Kidney (tissue), 13 donors: ENCODE measurements at regions not wholly inside any gene's neighbourhood (a gene's known extent, or its start where the extent isn't known, plus 50 kb on each side); places are given as distances from the start of the nearest gene placed in this dataset.

Experiments used
- DNase-seq, 5 donors: peaks; one replicate each; pipeline ENCODE4 v3.0.0-alpha.2; 2013 to 2020
- FAIRE-seq: peaks from 2 replicates; lab custom pipeline; 2012; peaks lifted over from hg19 to GRCh38; lab: Jason Lieb, UNC
- H3K27ac ChIP-seq, 2 donors: one replicate each; pipeline ENCODE4 v1.7.0; 2013; ENCODE audit warnings: low read depth in 2 of 2, low read length in 2 of 2, inconsistent platforms in 1 of 2
- H3K27me3 ChIP-seq: one replicate; pipeline ENCODE4 v1.7.1; 2013; ENCODE audit warnings: low read length, inconsistent platforms; ENCODE audit not compliant: control insufficient read depth, insufficient read depth
- H3K36me3 ChIP-seq, 3 donors: one replicate each; pipeline versions ENCODE4 v1.7.0 to v1.7.1; 2013; ENCODE audit warnings: low read length in 3 of 3, control low read depth in 1 of 3, inconsistent platforms in 1 of 3; ENCODE audit not compliant: insufficient read depth in 3 of 3, control insufficient read depth in 2 of 3
- H3K4me1 ChIP-seq, 3 donors: one replicate each; pipeline versions ENCODE4 v1.7.0 to v1.7.1; 2013; ENCODE audit warnings: low read length in 3 of 3, inconsistent platforms in 1 of 3, low read depth in 1 of 3; ENCODE audit not compliant: control insufficient read depth in 2 of 3, insufficient read depth in 2 of 3
- H3K4me3 ChIP-seq, 3 donors: one replicate each; pipeline versions ENCODE4 v1.7.0 to v1.8.1; 2013; ENCODE audit warnings: low read length in 3 of 3, control low read depth in 1 of 3, inconsistent platforms in 1 of 3
- H3K9ac ChIP-seq, 3 donors: one replicate each; pipeline versions ENCODE4 v1.7.0 to v1.7.1; 2013; ENCODE audit warnings: low read length in 3 of 3, control low read depth in 1 of 3, inconsistent platforms in 1 of 3
- H3K9me3 ChIP-seq, 3 donors: one replicate each; pipeline versions ENCODE4 v1.7.0 to v1.7.1; 2013; ENCODE audit warnings: low read length in 3 of 3, control low read depth in 1 of 3, inconsistent platforms in 1 of 3; ENCODE audit not compliant: control insufficient read depth in 2 of 3, insufficient read depth in 1 of 3
- CTCF ChIP-seq: IDR thresholded peaks from 3 replicates; pipeline ENCODE4 v1.5.1; 2012; ENCODE audit warnings: mild to moderate bottlenecking, moderate library complexity, borderline replicate concordance; ENCODE audit not compliant: insufficient read depth; ENCODE audit errors: extremely low read depth
- intact Hi-C: fragments of 100-400 bp; cut with DNase I; formaldehyde crosslinking; loops from one replicate; pipeline ENCODE4 v1.11.1; 2022
- donor health status: control.
- donor health status: control.
- donor health status: control.
- donor health status: control.
- donor health status: control.
- donor health status: DM: yes; HTN: yes; CAD: no.
- donor health status: Normal renal cell carcinoma (clear cell type).

GRCh38 chr6:25165177-25165576 is 114.0 kb upstream of the CARMIL1 start:
- H3K9ac ChIP-seq = no peak overlapping the region
- intact Hi-C loops = no loop called here
- no peak overlapping the region for H3K4me3 ChIP-seq
- TF ChIP-seq CTCF = no peak
- DNase-seq (no peak), FAIRE-seq (no peak)
- H3K27me3 ChIP-seq = no peaks in the 10 kb centered on the region
- no peaks in the 10 kb centered on the region for H3K9me3 ChIP-seq
- H3K27ac ChIP-seq = no peak overlapping the region
- H3K36me3 ChIP-seq = no peaks in the 10 kb centered on the region
- H3K4me1 ChIP-seq = no peaks in the 10 kb centered on the region

- H3K4me1 ChIP-seq = no peaks in the 10 kb centered on the region
- H3K36me3 ChIP-seq = no peaks in the 10 kb centered on the region
- H3K27me3 ChIP-seq = no peaks in the 10 kb centered on the region
- DNase-seq (no peak), FAIRE-seq (no peak)
- no peaks in the 10 kb centered on the region for H3K9me3 ChIP-seq
- TF ChIP-seq CTCF = no peak
- H3K27ac ChIP-seq = no peak overlapping the region
- H3K9ac ChIP-seq = no peak overlapping the region
- H3K4me3 ChIP-seq = no peak overlapping the region
- intact Hi-C loops = no loop called here
Observed at GRCh38 chr6:25165800-25166199, 113.4 kb upstream of the CARMIL1 start.

GRCh38 chr6:25166955-25167748 is 112.0 kb upstream of the CARMIL1 start:
- H3K4me3 ChIP-seq = no peak overlapping the region
- intact Hi-C loops = no loop called here
- H3K27ac ChIP-seq = no peak overlapping the region
- no peaks in the 10 kb centered on the region for H3K9me3 ChIP-seq
- no peak for TF ChIP-seq CTCF
- DNase-seq = no peak
- H3K36me3 ChIP-seq = no peaks in the 10 kb centered on the region
- H3K9ac ChIP-seq = no peak overlapping the region
- no peaks in the 10 kb centered on the region for H3K27me3 ChIP-seq
- no peak for FAIRE-seq
- no peaks in the 10 kb centered on the region for H3K4me1 ChIP-seq
